ENCODE measurements at regions not wholly inside any gene's neighbourhood (a gene's known extent, or its start where the extent isn't known, plus 50 kb on each side); places are given as distances from the start of the nearest gene placed in this dataset.

GRCh38 chr3:6124875-6125274, 736.0 kb upstream of the GRM7 start:
- no peak for DNase-seq

DNA sequence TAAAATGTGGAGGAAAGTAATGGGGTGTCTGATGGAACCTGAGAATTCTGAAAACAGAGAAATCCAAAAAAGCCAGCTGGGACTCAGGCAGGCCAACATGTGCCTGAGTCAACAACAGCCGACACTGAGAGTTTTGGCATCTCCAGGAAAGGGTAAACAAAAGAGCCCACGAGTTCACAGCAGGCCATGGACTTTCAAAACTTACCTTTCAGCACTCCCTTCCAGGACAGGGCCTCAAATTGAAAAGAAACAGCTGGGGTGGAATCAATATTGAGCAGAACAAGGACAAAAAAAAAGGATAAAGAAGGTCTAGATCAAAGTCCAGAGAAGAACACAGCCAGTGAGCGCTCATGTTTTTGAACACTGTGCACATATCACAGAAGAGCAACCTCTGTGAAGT, 735.4 kb upstream of the GRM7 start:
- DNase-seq = no peak

GRCh38 chr3:6132684-6133432, 728.1 kb upstream of the GRM7 start:
- no peak for DNase-seq

GRCh38 chr3:6142707-6143106, 718.2 kb upstream of the GRM7 start:
- no peak for DNase-seq

DNA sequence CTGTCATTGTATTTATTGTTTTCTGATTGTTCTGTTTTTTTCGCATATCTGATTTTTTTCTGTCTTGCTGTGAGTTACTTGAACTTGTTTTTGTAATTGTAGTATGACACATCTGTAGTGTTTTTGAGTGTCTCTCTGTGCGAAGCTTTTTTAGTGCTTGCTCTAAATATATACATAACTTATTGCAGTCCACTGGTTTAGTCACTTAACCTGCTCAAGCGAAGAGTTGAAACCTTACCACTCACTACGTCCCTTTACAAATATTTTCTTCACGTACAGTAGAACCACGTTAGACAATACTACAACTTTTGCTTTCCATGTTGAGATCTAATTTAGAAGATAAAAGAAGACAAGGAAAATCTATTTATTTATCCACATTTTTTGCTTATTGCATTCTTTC, 713.0 kb upstream of the GRM7 start:
- no peak for DNase-seq

GRCh38 chr3:6155650-6156338, 705.1 kb upstream of the GRM7 start:
- DNase-seq = no peak

GRCh38 chr3:6165951-6166350, 695.0 kb upstream of the GRM7 start:
- DNase-seq = no peak

DNA sequence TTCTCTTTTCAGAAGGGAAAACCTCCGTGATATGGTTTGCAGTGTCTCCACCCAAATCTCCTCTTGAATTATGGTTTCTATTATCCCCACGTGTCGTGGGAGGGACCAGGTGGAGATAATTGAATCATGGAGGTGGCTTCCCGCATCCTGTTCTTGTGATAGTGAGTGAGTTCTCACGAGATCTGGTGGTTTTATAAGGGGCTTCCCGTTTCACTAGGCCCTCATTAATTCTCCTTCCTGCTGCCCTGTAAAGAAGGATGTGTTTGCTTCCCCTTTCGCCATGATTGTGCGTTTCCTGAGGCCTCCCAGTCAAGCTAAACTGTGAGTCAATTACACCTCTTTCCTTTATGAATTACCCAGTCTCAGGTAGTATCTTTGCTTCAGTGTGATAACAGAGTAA, 692.7 kb upstream of the GRM7 start:
- no peak for DNase-seq

DNA sequence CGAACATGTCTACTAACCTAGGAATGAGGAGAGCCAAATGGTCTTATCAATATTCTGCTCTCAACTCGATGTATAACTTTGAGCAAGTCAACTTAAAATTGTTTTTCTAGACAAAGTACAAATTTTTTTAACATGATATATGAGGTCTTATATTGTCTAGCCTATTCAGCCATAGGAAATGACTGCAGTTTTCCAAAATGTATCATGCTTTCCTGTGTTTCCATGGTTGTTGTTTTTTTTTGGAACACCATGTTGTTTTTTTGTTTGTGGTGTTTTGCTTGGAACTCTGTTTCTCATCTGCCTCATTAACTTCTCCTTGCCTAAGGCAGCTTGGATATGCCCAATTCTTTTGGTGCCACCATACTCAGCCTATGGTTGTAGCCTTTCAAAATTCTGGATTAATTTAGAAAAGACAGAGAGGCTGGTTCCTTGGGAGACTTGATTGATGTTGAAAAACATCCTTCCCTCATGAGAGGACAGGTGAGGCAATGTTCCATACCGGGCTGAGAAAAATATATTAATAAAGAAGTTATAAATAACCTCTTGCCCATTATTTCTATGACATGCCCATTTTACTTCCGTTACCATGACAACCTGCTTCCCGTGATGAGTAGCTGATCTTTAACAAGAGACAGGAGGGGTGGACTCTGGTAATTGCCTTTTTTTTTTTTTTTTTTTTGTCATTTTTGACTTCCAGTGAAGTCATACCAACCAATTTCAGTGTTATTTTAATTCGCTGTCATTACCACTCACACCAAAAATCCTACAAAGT, 687.9 kb upstream of the GRM7 start:
- no peak for DNase-seq

GRCh38 chr3:6177417-6177816, 683.5 kb upstream of the GRM7 start:
- no peak for DNase-seq

- no peak for DNase-seq
Observed at GRCh38 chr3:6179761-6180160, 681.2 kb upstream of the GRM7 start.

- no peak for DNase-seq
Observed at GRCh38 chr3:6180171-6180570, 680.7 kb upstream of the GRM7 start.

DNA sequence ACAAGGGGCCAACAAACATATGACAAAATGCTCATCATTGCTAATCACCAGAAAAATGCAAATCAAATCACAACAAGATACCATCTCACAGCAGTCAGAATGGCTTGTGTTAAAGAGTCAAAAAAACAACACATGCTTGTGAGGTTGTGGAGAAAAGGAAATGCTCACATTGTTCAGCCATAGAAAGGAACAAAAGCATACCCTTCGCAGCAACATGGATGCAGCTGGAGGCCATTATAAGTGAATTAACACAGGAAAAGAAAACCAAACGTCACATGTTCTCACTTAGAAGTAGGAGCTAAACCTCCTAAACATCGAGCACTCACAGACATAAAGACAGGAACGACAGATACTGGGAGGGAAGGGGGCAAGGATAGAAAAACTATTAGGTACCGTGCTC, 678.4 kb upstream of the GRM7 start:
- DNase-seq = no peak

GRCh38 chr3:6182909-6183308, 678.0 kb upstream of the GRM7 start:
- no peak for DNase-seq

GRCh38 chr3:6189384-6189783, 671.5 kb upstream of the GRM7 start:
- no peak for DNase-seq

DNA sequence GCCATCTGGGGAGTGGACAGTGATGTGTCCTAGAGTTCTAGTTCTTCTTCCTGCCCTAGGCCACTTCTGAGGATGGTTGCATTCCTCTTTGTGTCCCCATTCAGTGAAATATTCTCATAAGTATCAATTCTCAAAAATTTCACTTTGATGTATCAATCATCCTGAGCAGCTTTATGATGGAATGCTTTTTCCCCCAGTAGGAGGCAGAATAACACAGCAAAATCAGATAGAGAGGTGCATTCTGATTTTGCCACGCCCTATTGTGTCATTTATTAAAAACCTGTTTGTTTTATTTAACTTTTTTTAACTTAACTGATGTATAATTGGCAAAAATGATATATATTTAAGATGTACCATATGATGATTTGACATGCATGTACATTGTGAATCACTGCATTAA, 656.0 kb upstream of the GRM7 start:
- DNase-seq = no peak

- DNase-seq = no peak
Observed at GRCh38 chr3:6216135-6217026, 644.5 kb upstream of the GRM7 start.

- no peak for DNase-seq
Observed at GRCh38 chr3:6220447-6220846, 640.5 kb upstream of the GRM7 start.

- DNase-seq = no peak
Observed at GRCh38 chr3:6222069-6222468, 638.8 kb upstream of the GRM7 start.

DNA sequence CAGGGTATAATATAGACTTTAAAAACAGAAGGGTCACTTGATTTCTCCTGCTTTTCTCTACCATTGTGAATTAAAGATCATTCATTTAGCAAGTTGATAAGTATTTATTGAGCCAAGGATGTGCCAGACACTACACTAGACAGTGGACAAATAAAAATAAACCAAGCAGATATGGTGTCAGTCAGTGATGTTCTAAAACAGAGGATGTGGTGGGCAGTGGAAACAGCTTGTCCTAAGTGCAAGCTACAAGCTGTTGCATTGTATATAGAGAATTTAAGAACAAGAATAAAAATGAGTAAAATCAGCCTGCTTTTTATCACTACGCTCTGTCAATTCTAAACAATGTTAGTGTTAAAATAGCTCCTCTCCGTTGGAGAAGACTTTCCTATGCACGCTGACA, 637.3 kb upstream of the GRM7 start:
- no peak for DNase-seq

DNA sequence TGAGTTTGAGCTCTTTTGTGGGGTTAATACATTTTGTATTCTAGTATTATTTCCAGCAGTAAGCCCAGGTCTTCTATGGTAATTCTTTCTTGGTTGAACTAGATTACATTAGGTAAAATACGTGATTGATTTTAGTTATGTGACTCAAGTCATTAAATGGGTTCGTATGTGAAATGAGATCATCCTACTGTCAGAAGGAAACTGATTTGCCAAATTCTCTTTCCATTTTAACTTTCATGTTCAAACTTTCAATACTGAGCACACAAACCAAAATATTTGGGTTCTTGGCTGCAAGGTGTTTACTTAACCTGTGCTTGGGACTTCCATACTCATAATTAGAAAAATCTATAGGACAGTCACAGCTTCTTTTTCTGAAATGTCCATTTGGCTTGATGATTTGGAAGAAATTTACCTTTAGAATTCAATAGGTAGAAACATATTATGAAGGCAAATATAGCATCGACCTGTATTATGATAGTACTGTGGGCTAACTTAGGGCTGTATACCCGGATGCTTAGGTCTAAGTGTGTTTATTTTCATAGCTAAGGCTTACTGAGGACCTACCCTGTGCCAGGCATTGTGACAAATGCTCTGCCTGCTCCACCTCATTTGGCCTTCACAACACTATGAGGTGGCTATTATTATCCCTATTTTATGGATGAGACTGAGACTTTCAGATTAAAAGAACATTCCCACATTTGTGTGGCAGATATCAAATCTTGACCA, 631.8 kb upstream of the GRM7 start:
- DNase-seq = no peak

DNA sequence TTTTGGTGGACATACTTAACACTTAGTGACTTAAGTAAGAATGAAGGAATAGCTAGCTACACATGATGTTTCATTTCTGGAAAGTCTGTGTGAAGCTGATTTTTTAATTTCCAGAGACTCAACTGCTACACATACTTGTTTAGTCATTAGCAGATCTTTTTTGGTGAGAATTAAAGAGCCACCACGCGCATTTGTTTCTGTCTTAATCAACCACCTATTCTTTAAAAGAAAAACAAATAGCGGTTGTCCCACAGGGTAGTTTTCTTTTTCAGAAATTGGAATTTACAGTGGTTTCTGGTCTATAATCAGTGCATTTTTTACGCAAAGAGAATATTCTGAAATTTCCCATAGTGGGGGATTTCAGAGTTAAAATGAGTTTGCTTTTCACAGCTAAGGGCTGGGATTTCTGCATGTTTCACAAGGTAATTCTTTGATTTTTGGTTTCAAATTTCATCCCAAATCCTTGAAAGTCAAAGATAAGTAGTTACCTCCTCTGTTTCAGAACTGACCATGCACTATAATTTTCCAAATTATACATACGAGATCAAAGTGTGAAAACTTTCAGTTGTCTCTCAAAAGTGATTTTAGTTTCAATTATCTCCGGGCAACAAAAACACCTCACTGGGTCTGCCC, 631.0 kb upstream of the GRM7 start:
- no peak for DNase-seq

All from SW 1271 (cell line).